ENCODE measurements at regions not wholly inside any gene's neighbourhood (a gene's known extent, or its start where the extent isn't known, plus 50 kb on each side); places are given as distances from the start of the nearest gene placed in this dataset.

DNA sequence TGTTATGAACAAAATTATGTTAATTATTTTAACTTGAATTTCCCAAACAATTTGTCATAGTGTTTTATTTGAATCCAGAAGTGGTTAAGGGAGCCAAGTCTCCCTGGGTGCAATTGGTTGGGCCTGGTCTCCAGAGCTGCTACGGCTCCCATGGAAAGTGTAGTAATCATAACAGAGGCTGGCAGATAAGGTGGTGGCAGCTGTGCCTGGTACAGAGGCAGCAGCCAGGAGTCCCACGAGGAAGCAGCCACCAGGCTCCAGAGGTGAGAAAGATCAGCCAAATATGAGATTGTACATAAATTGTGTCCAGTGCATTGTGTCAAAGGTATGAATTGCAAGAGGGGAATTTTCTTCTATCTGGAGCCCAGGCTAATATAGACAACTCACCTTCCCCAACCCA lies 368.9 kb upstream of the PTBP2 start:
- Histone ChIP-seq H3K4me1 (ENCODE audit: insufficient read depth, low read length) (no peaks in the 10 kb centered on the region), H3K27me3 (ENCODE audit: insufficient read depth, low read length) (no peaks in the 10 kb centered on the region), H3K9me3 (ENCODE audit: low read depth, low read length) (no peaks in the 10 kb centered on the region), H3K27ac (ENCODE audit: low read depth, low read length) (no peak overlapping the region), H3K4me2 (ENCODE audit: insufficient read depth, low read length) (no peak overlapping the region), H3K36me3 (ENCODE audit: insufficient read depth, low read length) (no peaks in the 10 kb centered on the region), H3K79me2 (ENCODE audit: insufficient read depth, low read length) (no peaks in the 10 kb centered on the region), H2AFZ (ENCODE audit: low read length) (no peak overlapping the region), H3K4me3 (ENCODE audit: insufficient read depth, low read length) (no peak overlapping the region), H4K20me1 (ENCODE audit: insufficient read depth, low read length) (no peaks in the 10 kb centered on the region)
- DNase-seq (ENCODE audit: insufficient read length, low spot score, missing footprints) = no peak
- TF ChIP-seq, protein P1, sequence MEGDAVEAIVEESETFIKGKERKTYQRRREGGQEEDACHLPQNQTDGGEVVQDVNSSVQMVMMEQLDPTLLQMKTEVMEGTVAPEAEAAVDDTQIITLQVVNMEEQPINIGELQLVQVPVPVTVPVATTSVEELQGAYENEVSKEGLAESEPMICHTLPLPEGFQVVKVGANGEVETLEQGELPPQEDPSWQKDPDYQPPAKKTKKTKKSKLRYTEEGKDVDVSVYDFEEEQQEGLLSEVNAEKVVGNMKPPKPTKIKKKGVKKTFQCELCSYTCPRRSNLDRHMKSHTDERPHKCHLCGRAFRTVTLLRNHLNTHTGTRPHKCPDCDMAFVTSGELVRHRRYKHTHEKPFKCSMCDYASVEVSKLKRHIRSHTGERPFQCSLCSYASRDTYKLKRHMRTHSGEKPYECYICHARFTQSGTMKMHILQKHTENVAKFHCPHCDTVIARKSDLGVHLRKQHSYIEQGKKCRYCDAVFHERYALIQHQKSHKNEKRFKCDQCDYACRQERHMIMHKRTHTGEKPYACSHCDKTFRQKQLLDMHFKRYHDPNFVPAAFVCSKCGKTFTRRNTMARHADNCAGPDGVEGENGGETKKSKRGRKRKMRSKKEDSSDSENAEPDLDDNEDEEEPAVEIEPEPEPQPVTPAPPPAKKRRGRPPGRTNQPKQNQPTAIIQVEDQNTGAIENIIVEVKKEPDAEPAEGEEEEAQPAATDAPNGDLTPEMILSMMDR (IDR thresholded peaks at IDR 0.05; ENCODE audit: extremely low read depth, low read depth, low read length) = no peak

DNA sequence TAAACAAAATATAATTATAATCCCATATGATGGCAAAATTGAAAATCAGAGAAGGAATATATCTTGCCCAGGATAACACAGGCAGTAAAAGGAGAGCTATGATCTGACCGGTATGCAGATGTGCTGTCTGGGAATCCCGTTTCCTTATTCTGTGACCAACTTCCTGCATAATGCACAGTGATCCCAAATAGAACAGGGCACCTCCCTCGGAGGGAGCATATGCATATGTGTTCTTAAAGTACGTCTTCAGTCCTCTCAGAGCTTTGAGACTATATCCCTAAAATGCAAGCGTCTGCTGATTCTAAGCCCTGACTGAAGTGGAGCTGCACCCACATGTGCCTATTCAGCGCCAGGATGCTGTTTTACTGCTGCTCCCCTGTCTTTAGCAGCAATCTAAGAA lies 366.1 kb upstream of the PTBP2 start:
- Histone ChIP-seq H4K20me1 (ENCODE audit: insufficient read depth, low read length) (no peaks in the 10 kb centered on the region), H3K4me2 (ENCODE audit: insufficient read depth, low read length) (no peak overlapping the region), H3K79me2 (ENCODE audit: insufficient read depth, low read length) (no peaks in the 10 kb centered on the region), H3K27ac (ENCODE audit: low read depth, low read length) (no peak overlapping the region), H2AFZ (ENCODE audit: low read length) (no peak overlapping the region), H3K36me3 (ENCODE audit: insufficient read depth, low read length) (no peaks in the 10 kb centered on the region), H3K27me3 (ENCODE audit: insufficient read depth, low read length) (no peaks in the 10 kb centered on the region), H3K4me3 (ENCODE audit: insufficient read depth, low read length) (no peak overlapping the region), H3K4me1 (ENCODE audit: insufficient read depth, low read length) (peaks cover 7% of the 10 kb centered on the region), H3K9me3 (ENCODE audit: low read depth, low read length) (no peaks in the 10 kb centered on the region)
- TF ChIP-seq, protein P1 (IDR thresholded peaks at IDR 0.05; ENCODE audit: extremely low read depth, low read depth, low read length) = no peak
- DNase-seq (ENCODE audit: insufficient read length, low spot score, missing footprints) = no peak

DNA sequence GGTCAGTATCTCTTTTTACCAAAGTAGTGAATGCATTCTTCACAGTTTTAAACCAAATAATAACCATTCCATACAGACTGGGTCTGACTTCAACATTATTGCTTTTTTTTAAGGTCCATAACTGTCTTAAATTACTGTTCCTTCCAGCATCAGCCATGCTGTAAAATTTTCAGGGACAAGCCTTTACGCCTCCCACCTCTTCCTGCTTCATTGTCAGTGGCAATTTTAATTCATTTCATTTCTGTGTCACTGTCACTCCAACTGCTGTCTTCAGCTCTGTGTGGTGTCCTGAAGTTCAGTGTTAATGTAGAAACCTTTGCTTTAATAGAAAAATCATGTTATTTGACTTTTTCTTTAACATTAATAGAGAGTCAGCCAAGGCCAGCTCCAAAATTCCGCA lies 365.6 kb upstream of the PTBP2 start:
- Histone ChIP-seq H2AFZ (ENCODE audit: low read length) (no peak overlapping the region), H4K20me1 (ENCODE audit: insufficient read depth, low read length) (no peaks in the 10 kb centered on the region), H3K4me1 (ENCODE audit: insufficient read depth, low read length) (peaks cover 10% of the 10 kb centered on the region), H3K27me3 (ENCODE audit: insufficient read depth, low read length) (no peaks in the 10 kb centered on the region), H3K36me3 (ENCODE audit: insufficient read depth, low read length) (no peaks in the 10 kb centered on the region), H3K9me3 (ENCODE audit: low read depth, low read length) (no peaks in the 10 kb centered on the region), H3K4me2 (ENCODE audit: insufficient read depth, low read length) (no peak overlapping the region), H3K27ac (ENCODE audit: low read depth, low read length) (no peak overlapping the region), H3K79me2 (ENCODE audit: insufficient read depth, low read length) (no peaks in the 10 kb centered on the region), H3K4me3 (ENCODE audit: insufficient read depth, low read length) (no peak overlapping the region)
- DNase-seq (ENCODE audit: insufficient read length, low spot score, missing footprints) = no peak
- TF ChIP-seq, protein P1 (IDR thresholded peaks at IDR 0.05; ENCODE audit: extremely low read depth, low read depth, low read length) = no peak

DNA sequence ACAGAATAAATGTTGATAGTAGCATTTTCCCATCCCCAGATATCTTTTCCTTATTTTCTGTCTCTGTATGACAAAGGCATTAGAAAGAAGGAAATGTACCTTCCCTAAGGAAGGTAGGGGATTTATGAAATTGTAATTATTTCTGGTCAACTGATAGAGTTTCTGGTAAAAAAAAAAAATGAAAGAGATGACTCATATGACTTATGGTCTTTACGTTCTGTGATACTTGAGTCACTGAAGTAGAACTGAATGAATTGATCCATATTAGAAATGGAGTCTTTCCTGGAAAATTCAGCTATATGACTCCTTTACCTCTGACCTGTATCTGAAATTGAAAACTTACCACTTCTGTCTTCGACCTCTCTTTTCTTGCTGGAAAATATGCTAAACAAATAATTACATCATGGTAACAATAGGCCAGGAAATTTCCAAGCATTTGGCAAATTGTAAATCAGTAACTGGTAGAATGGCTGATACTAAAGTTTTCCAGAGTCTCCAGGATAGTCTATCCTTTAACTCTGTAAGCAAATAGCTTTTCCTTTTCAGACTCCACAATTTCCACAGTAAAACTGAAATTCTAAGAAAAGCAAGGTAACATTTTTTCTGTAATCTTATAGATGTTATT lies 364.3 kb upstream of the PTBP2 start:
- TF ChIP-seq, protein P1 (IDR thresholded peaks at IDR 0.05; ENCODE audit: extremely low read depth, low read depth, low read length) = no peak
- no peak for DNase-seq (ENCODE audit: insufficient read length, low spot score, missing footprints)
- Histone ChIP-seq H3K27me3 (ENCODE audit: insufficient read depth, low read length) (no peaks in the 10 kb centered on the region), H4K20me1 (ENCODE audit: insufficient read depth, low read length) (no peaks in the 10 kb centered on the region), H3K9me3 (ENCODE audit: low read depth, low read length) (no peaks in the 10 kb centered on the region), H3K79me2 (ENCODE audit: insufficient read depth, low read length) (no peaks in the 10 kb centered on the region), H3K27ac (ENCODE audit: low read depth, low read length) (no peak overlapping the region), H3K4me3 (ENCODE audit: insufficient read depth, low read length) (no peak overlapping the region), H3K4me2 (ENCODE audit: insufficient read depth, low read length) (no peak overlapping the region), H3K36me3 (ENCODE audit: insufficient read depth, low read length) (no peaks in the 10 kb centered on the region), H3K4me1 (ENCODE audit: insufficient read depth, low read length) (peaks cover 19% of the 10 kb centered on the region), H2AFZ (ENCODE audit: low read length) (no peak overlapping the region)
